ENCODE measurements at regions not wholly inside any gene's neighbourhood (a gene's known extent, or its start where the extent isn't known, plus 50 kb on each side); places are given as distances from the start of the nearest gene placed in this dataset.

DNA sequence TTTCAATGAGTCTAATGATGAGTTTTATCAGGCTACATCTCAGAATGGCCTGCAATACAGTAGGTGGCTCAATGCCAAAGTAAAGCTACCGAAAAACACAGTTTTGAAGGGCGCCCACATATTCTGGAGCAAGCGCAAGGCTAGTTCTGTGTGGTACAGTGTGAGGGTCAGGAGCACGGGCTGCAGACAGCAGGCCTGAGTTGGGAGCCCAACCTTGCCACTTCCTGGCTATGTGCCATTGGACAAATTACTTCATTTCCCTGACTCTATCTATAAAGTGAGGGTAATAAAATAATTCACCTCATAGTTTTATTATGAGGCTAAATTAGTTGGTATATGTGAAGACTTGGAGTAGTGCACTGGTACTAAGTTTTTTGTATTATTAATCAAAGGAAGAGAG lies 150.7 kb downstream of the OPN5 start:
- no peak for TF ChIP-seq EZH2 (IDR thresholded peaks at IDR 0.05; ENCODE audit: low read depth)
- TF ChIP-seq, protein P1, sequence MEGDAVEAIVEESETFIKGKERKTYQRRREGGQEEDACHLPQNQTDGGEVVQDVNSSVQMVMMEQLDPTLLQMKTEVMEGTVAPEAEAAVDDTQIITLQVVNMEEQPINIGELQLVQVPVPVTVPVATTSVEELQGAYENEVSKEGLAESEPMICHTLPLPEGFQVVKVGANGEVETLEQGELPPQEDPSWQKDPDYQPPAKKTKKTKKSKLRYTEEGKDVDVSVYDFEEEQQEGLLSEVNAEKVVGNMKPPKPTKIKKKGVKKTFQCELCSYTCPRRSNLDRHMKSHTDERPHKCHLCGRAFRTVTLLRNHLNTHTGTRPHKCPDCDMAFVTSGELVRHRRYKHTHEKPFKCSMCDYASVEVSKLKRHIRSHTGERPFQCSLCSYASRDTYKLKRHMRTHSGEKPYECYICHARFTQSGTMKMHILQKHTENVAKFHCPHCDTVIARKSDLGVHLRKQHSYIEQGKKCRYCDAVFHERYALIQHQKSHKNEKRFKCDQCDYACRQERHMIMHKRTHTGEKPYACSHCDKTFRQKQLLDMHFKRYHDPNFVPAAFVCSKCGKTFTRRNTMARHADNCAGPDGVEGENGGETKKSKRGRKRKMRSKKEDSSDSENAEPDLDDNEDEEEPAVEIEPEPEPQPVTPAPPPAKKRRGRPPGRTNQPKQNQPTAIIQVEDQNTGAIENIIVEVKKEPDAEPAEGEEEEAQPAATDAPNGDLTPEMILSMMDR (conservative IDR thresholded peaks at IDR 0.05), result no peak

Data from PC-9 (cell line).